Astrocyte of the spinal cord (primary cell): ENCODE measurements at regions not wholly inside any gene's neighbourhood (a gene's known extent, or its start where the extent isn't known, plus 50 kb on each side); places are given as distances from the start of the nearest gene placed in this dataset.

Source experiments
- DNase-seq: peaks from one replicate; pipeline ENCODE4 v3.0.0; 2011; ENCODE audit warnings: low read depth, low spot score
- H3K4me3 ChIP-seq: 2 replicates; pipeline ENCODE4 v1.5.1; 2011; ENCODE audit warnings: low read depth, mild to moderate bottlenecking, low read length, moderate library complexity
- CTCF ChIP-seq: IDR thresholded peaks from 2 replicates; pipeline ENCODE4 v1.5.1; 2012; ENCODE audit warnings: low read depth, mild to moderate bottlenecking, low read length, inconsistent platforms
- in situ Hi-C: cut with HindIII; loops from 2 replicates; pipeline ENCODE4 v1.10.0; 2017; ENCODE audit warnings: low sequenced_read_pairs

GRCh38 chr3:184635126-184635525 is 73.5 kb downstream of the EPHB3 start:
- in situ Hi-C loops = no loop called here
- TF ChIP-seq CTCF = no peak
- no peak for DNase-seq
- no peak overlapping the region for H3K4me3 ChIP-seq

- H3K4me3 ChIP-seq = no peak overlapping the region
- DNase-seq = no peak
- TF ChIP-seq CTCF = no peak
- in situ Hi-C loops = no loop called here
Observed at GRCh38 chr3:184633237-184633579, 71.6 kb downstream of the EPHB3 start.

GRCh38 chr3:184632551-184633236 is 71.1 kb downstream of the EPHB3 start:
- TF ChIP-seq CTCF = no peak
- no peak for DNase-seq
- no peak overlapping the region for H3K4me3 ChIP-seq
- in situ Hi-C loops = no loop called here
